ENCODE measurements at regions not wholly inside any gene's neighbourhood (a gene's known extent, or its start where the extent isn't known, plus 50 kb on each side); places are given as distances from the start of the nearest gene placed in this dataset.

DNA sequence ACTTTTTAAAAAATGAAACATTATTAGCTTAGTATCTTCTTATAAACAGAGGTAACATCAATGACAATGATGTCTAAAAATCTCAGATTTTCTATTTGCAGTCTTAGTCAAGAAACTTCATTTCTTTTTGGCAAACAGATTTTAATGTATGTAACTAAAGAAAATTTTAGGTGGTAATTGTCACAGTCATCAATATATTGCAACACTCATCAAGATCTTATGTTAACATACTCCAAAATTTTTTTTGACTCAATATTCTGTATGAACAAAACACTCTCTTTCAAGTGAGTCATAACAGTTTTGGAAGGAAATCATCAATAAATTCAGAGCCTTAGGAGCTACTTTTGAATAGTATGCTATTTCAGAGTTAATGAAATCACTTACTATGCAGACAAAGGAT, 1507.6 kb downstream of the SLITRK1 start:
- DNase-seq (ENCODE audit: low spot score): no peak

GRCh38 chr13:82370316-82370715, 1512.0 kb downstream of the SLITRK1 start:
- DNase-seq (ENCODE audit: low spot score): no peak

DNA sequence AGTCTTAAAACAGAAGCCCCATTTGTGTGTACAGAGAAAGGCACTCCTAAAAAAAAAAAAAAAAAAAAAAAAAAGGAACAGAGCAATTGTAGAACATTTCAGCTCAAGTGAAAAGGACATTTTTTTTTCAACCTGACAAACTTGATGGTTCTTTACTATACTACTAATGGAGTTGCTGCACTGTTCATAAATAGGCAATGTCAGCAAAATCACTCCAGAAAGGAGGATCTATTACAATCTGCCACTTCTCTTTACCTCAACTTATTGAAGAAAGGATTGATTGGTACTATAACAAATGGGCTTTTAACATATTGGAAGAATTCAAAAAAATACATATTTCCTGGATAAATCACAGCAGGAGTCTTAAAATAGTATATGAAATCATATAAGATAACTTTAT, 1517.7 kb downstream of the SLITRK1 start:
- DNase-seq (ENCODE audit: low spot score): no peak

- DNase-seq (ENCODE audit: low spot score): no peak
Measured at GRCh38 chr13:82358284-82358683, 1524.0 kb downstream of the SLITRK1 start.

GRCh38 chr13:82356667-82357410, 1525.4 kb downstream of the SLITRK1 start:
- peak; percentile 3 for DNase-seq (ENCODE audit: low spot score)

DNA sequence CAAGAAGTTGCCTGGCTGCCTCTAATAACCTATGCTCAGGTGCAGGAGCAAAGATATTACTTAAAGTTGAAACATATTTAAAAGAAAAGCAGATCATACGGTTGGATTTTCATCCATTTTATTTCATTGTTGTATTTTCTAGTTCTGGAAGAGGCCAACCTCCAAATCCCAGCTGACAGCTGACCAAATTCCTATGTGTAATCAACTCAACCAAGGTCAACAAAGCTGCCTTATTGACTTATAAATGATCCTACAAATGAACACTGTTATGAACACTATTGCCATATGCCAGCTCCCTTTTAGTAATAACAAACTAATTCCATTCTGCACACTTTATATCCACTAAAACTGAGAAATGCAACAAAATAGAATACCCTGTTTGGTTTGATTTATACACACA, 1537.4 kb downstream of the SLITRK1 start:
- DNase-seq (ENCODE audit: low spot score): no peak

- DNase-seq (ENCODE audit: low spot score): no peak
Measured at GRCh38 chr13:82341116-82341515, 1541.2 kb downstream of the SLITRK1 start.

DNA sequence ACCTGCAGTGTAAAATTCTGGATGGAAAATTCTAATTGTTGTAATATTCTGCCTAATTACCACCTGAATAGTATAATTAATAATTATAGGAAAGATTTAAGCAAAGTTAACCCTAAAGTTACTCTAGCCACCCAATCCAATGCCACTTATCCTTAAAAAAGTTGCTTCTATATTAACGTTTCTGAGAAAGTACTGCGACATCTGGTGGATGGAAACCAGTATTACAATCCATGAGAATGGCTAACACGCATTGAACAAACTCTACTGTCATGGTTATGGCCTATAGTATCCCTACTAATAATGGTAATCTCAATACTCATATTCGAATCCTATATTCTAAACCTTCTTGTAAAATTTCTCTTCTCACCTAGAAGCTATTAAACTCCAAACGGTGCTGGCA, 1551.8 kb downstream of the SLITRK1 start:
- DNase-seq (ENCODE audit: low spot score): peak; percentile 3

DNA sequence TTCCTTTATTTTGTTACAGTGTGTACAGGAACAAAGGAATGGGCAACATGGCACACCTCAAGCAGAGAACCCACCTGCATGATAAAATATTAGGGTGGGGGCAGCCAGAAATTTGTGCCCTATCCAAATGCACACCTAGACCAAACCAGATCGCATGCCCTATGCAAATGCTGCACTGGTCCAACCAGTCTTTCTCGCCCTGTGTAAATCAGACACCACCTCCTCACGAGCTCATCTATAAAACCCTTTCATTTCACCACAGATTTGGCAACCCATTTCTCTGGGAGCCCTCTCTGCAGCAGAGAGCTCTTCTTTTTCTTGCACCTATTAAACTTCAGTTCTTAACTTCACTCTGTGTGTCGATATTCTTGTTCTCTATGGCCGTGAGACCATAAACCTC, 1559.2 kb downstream of the SLITRK1 start:
- no peak for DNase-seq (ENCODE audit: low spot score)

- DNase-seq (ENCODE audit: low spot score): no peak
Measured at GRCh38 chr13:82305588-82305987, 1576.7 kb downstream of the SLITRK1 start.

DNA sequence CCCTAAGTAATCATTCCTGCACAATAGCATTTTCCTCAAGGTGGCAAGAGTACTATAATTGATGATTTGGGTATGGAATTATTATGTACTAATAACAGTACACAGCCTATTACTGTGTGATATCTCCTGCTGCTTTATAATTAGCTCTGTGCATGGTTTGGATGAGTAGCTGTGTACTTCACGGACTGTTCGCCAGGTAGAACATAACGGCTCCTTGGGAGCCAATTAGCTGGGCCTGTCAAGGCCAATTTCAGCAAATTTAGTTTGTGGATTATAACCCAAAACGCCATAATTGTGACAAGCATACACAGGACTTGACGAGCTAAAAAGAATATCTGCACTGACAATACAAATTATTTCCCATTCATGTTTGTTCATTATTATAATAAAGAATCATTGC, 1584.2 kb downstream of the SLITRK1 start:
- DNase-seq (ENCODE audit: low spot score): no peak

DNA sequence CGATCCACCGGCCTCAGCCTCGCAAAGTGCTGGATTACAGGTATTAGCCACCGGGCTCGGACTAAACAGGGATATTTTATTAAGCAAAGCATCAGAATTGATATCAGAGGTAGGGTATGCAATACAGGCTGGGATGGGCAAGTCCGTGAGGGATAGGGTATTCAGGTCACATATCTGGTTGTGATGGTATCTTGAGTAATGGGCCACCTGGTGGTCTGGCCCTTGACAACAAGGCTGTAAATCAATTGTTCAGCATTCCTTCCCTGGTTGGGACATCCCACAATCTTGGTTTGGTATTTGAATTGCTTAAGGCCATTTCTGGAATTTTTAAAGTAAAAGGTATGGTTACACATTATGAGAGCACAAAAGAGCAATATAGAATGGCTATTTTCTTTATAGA, 1588.0 kb downstream of the SLITRK1 start:
- no peak for DNase-seq (ENCODE audit: low spot score)

GRCh38 chr13:82292334-82292733, 1589.9 kb downstream of the SLITRK1 start:
- no peak for DNase-seq (ENCODE audit: low spot score)

GRCh38 chr13:82291852-82292251, 1590.4 kb downstream of the SLITRK1 start:
- no peak for DNase-seq (ENCODE audit: low spot score)

- DNase-seq (ENCODE audit: low spot score): no peak
Measured at GRCh38 chr13:82275644-82276043, 1606.6 kb downstream of the SLITRK1 start.

GRCh38 chr13:82259284-82259683, 1623.0 kb downstream of the SLITRK1 start:
- no peak for DNase-seq (ENCODE audit: low spot score)

GRCh38 chr13:82257790-82258507, 1624.3 kb downstream of the SLITRK1 start:
- no peak for DNase-seq (ENCODE audit: low spot score)

DNA sequence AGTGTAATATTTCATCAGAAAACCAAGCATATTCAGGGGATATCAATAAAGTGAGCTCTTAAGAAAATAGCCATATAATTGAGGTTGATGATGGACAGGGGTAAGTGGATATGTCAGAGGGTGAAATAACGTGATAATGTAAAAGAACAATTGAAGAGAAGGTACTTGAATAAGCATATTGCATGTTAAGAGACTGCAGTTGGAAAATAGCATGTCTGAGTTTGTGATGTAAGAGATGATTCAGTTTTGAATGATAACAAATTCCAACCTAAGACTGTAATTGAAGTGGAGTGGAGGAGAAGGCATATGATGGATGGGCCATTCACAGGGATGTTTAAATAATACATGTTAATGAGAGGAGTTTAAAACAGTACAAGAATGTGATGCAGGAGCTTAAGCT, 1633.5 kb downstream of the SLITRK1 start:
- DNase-seq (ENCODE audit: low spot score): no peak

DNA sequence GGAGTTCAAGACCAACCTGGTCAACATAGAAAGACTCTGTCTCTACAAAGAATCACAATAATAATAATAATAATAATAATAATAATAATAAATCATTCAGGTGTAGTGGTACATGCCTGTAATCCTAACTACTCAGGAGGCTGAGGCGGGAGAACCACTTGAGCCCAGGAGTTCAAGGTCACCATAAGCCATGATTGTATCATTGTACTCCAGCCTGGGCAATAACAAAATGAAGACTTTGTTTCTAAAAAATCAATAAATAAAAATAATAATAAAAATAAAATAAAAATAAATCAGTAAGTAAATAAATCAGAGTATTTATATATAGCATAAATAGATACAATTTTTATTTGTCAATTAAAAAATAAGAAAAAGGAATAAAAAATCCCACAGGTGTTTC, 1636.4 kb downstream of the SLITRK1 start:
- no peak for DNase-seq (ENCODE audit: low spot score)

GRCh38 chr13:82224806-82225205, 1657.5 kb downstream of the SLITRK1 start:
- DNase-seq (ENCODE audit: low spot score): no peak

GRCh38 chr13:82221621-82222020, 1660.7 kb downstream of the SLITRK1 start:
- no peak for DNase-seq (ENCODE audit: low spot score)

GRCh38 chr13:82220641-82221040, 1661.6 kb downstream of the SLITRK1 start:
- DNase-seq (ENCODE audit: low spot score): no peak

DNA sequence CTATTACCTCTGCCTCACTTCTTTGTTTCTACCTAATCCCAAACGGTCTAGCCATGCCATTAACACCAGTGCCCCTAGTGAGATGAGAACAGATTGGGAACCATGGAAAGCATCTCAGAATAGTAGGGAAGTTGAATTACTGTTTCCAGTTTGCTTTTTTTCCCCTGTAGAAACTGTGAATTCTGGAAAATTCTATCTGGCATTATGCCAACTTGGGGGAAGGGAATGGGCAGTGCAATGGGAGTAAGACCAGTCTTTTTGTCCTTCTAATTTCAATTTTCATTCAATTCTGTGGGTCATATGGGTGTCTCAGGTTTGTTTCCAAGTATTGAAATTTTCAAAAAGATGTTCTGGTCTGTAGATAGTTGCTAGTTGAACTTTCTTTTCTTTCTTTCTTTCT, 1666.1 kb downstream of the SLITRK1 start:
- DNase-seq (ENCODE audit: low spot score): no peak

DNA sequence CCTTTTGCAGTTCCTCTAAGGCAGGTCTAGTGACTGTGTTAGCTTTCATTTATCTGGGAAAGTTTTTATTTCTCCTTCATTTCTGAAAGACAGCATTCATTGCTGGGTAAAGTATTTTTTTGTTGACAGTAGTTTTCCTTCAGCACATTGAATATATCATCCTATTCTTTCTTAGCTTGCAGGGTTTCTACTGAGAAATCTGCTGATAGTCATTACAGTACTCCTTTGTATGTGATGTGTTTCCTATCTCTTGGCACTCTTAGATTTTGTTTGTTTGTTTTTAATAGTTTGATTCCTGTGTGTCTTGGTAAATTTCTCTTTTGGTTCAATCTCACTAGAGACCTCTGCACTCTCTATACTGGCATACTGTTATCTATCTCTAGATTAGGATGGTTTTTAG, 1667.9 kb downstream of the SLITRK1 start:
- no peak for DNase-seq (ENCODE audit: low spot score)

Data from H4 (cell line).